NCI-H82 treated with DMSO at 0.1 percent for 48 hours (cell line): ENCODE measurements at regions not wholly inside any gene's neighbourhood (a gene's known extent, or its start where the extent isn't known, plus 50 kb on each side); places are given as distances from the start of the nearest gene placed in this dataset.

Experiments
- DNase-seq: peaks from one replicate; lab custom pipeline; 2025; ENCODE audit not compliant: unreplicated experiment; lab: John Stamatoyannopoulos, UW

- DNase-seq, result no peak
Measured at GRCh38 chr5:17888155-17888554, 253.9 kb downstream of the TAF11L14 start.

DNA sequence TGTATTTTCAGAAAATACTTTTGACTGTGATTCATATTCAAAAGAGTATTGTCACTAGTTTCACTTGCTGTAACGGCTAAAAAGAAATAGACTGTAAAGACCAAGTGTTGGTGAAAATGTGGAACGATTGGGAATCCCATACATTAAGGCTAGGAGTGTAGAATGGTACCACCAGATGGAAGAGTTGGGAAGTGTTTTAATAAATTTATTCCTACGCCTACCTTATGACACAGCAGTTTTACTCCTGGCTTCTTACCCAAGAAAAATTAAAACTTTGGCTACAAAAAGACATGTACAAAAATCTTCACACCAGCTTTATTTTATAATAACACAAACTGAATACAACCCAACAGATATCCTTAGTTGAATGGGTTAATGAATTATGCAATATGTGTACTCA, 256.2 kb downstream of the TAF11L14 start:
- no peak for DNase-seq

DNA sequence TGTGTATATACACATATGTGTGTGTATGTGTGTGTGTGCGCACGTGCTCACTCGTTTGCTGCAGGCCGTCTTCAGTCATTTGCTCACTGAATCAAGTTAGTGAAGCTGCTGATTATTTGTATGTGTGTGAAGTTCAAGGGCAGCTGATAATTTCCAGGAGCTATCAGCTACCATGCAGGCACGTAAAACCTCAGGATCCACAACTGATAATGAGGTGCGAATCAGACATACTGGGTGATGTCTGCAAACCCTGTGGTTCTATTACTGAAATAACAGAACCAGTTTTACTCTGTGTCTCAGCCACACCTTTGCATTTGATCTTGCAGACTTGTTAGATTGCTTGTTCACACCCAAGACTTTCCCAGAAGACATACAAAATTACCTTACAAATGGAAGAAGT, 257.6 kb downstream of the TAF11L14 start:
- DNase-seq, result no peak

- no peak for DNase-seq
Measured at GRCh38 chr5:17893026-17893635, 258.9 kb downstream of the TAF11L14 start.

- no peak for DNase-seq
Measured at GRCh38 chr5:17895288-17896033, 261.2 kb downstream of the TAF11L14 start.

- DNase-seq, result no peak
Measured at GRCh38 chr5:17896605-17897004, 262.3 kb downstream of the TAF11L14 start.

- no peak for DNase-seq
Measured at GRCh38 chr5:17897776-17898175, 263.5 kb downstream of the TAF11L14 start.

DNA sequence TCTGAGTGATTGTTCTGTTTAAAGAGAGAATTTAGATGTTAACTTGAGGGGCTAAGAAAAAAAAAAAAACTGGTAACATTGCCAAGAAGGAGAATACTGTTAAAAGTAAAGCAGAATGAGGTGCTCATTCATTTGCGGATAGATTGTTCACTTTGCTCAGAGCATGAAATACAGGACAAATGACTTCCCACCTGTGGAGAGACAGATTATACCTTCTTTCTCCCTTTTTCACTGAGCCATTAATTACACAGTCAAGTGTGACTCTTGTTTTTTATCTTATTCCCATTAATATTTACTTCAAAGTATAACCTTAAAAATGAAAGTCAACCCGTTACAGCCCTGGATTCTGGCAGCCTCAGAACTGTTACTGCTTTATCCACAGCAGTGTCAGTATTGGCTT, 264.5 kb downstream of the TAF11L14 start:
- DNase-seq, result no peak

DNA sequence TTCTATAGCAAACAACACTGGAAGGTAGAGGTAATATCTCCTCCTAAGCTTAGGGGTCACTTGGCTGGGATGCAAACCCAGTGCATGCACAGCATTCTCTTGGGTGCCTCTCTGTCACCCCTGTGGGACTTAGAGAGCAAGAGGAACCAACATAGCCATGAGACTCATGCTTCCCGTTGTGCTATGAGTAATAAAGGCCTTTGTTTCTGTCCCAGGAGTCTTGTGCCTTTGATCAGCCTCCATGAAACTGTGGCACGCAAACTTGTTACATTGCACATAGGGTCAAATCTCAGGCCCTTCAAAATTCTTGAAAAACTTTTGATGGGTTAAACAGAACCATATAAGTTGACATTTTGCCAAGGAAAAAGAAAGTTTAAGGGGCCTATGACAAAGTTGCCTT, 272.8 kb downstream of the TAF11L14 start:
- no peak for DNase-seq

DNA sequence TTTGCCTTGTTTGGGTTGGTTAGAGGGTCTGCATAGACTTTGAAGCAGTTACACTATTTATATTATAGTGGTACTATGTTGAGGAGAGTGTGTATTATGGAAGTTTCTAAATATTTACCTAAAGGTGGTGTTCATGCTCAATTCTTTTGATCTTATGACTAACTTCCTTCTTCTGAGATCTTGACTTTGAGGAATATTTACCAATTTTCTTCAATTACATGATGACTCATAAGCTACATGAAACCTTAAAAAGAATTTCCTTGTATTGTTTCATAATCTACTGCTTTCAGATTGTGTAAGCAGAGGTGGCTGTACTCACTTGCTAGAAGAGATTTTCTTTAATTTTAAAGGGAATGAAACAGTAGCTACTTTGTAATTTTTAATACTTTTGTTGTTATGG, 276.1 kb downstream of the TAF11L14 start:
- DNase-seq, result no peak

- no peak for DNase-seq
Measured at GRCh38 chr5:17912794-17913193, 278.5 kb downstream of the TAF11L14 start.

DNA sequence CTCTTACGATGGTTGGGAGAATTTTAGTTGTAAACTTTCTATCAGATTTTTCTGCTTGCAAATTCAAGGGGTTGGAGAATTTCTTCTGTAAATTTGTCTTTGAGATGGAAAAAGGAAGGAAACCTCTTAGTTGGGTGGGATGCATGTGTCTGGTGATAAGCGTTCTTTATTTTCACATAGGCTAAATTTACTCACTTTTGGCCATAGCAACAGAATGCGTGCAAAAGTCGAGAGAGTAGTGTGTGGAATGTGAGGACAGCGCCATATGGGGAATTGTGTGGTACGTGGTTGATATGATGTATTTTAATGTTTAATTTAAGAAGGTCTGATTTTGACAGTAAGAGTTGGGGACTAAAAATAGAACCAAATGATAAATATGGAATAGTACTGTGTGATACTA, 282.2 kb downstream of the TAF11L14 start:
- no peak for DNase-seq

GRCh38 chr5:17917465-17917864, 283.2 kb downstream of the TAF11L14 start:
- no peak for DNase-seq

GRCh38 chr5:17918373-17919104, 284.3 kb downstream of the TAF11L14 start:
- no peak for DNase-seq

GRCh38 chr5:17925276-17925675, 291.0 kb downstream of the TAF11L14 start:
- no peak for DNase-seq

DNA sequence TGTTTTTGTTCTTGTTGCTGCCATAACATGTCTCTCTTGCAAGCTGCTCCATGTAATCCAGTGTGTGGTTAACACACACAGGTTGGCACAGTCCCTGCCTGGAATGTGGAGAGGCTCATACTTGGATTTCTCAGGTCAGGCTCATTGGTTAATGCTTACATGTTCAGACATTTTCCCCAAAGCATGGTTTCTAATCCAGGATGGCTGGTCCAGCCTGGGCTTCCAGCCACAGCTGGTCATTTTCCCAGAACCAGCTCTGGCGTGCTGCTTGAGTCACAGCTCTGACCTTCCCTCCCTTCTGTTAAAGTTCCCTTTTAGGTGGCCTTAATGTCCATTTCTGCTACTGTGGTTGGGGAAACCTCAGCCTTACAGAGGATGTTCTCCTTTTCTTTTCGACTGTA, 294.3 kb downstream of the TAF11L14 start:
- no peak for DNase-seq

DNA sequence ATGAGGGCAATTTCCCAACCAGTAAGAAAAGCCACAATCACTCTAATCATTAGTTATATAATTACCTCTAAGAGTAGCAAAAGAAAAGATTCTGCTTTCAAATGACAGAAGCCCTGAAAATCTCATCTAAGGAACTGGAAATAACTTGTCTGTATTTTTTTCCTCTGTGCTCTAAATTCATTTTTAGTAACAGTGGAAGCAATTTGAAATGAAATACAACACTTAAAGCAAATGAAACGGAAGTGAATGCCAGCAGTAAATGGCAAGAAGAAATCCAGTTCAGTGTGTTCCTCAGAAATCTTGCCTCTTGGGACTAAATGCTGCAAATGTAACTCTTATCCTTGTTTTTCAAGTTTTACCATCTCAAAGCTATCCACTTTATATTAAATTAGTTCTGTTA, 294.9 kb downstream of the TAF11L14 start:
- DNase-seq, result no peak

DNA sequence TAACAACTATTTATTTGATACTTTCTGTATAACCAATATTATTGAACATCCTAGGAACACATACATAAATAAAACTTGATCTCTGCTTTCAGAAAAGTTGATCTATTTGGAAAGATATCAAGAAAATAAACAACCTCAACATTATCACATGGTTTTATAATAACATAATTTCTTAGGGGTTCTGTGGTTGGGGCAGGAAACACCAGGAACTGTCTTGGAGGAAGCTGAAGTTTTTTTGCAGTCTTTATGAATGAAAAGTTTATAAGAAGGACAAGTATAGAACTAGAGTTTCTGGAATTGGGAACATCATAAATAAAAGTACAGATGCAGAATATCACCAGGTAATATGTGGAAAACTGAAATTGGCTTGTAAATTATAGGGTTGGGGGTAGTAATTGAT, 296.1 kb downstream of the TAF11L14 start:
- no peak for DNase-seq

DNA sequence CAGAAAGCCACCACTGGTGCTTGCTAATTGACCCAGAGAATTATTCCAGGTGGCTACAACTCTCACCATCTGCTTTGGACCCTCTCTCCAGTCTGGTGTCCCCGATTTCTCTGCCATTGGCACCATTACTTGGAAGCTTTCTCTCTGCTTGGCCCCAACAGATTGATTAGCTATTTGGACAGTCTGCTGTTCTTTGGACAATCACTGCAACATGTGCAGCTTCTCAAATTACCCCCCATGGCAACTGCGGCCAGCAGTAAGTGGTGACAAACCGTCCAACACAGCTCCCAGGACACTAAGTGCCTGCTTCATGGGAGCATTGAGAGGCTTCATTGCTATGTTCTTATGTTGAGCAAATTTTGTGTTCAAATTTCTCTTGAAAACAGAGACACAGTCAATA, 309.8 kb downstream of the TAF11L14 start:
- DNase-seq, result no peak

- DNase-seq, result no peak
Measured at GRCh38 chr5:17947029-17947428, 312.8 kb downstream of the TAF11L14 start.

DNA sequence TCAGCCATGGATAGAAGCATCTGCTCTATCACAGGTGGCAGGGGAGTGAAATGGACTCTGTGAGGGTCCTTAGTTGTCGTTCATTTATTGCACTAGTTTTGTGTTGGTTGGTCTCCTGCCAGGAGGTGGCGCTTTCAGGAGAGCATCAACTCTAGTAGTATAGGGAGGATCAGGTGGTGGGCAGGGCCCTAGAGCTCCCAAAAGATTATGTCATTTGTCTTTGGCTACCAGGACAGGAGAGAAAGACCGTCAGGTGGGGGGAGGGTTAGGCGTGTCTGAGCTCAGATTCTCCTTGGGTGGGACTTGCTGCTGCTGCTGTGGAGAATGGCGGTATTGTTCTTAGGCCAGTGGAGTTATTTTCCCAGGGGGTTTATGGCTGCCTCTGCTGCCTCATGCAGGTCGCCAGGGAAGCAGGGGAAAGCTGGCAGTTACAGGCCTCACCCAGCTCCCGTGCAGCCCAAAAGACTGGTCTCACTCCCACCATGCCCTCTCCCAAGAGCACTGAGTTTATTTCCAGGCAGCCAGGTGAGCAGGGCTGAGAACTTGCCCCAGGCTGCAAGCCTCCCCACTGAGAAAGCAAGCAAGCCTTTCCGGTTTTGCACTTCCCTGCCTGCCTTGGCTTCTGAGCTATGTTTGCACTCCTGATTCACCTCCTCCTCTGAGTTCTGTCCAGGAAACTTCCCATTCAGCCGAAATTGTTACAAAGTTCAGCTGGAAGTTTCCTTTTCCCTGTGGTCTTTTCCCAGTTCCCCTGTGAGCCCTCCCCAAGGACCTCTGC, 317.3 kb downstream of the TAF11L14 start:
- peak; percentile 7 for DNase-seq
